Stomach (tissue), 4 donors: ENCODE measurements at regions not wholly inside any gene's neighbourhood (a gene's known extent, or its start where the extent isn't known, plus 50 kb on each side); places are given as distances from the start of the nearest gene placed in this dataset.

Experiments used
- EP300 ChIP-seq: sonication (generic); formaldehyde crosslinking; IDR thresholded peaks from one replicate; pipeline ENCODE4 v1.6.1; 2017; ENCODE audit warnings: antibody characterized with exemption
- POLR2A ChIP-seq, 4 donors: fragments of 450-650 bp; IDR thresholded peaks; one replicate each; pipeline ENCODE4 v1.6.1; 2016; ENCODE audit warnings: antibody characterized with exemption in 4 of 4, control low read depth in 2 of 4, mild to moderate bottlenecking in 1 of 4, moderate library complexity in 1 of 4
- TF ChIP-seq, protein P1 (sequence below), 7 experiments: fragments of 450-650 bp in 4 of 7; fragments of 200-600 bp in 3 of 7; sonication (generic) in 3 of 7; IDR thresholded peaks; one replicate each; pipeline ENCODE4 v1.5.1; 2016 to 2019; ENCODE audit warnings: antibody characterized with exemption in 7 of 7, control low read depth in 2 of 7, mild to moderate bottlenecking in 1 of 7

DNA sequence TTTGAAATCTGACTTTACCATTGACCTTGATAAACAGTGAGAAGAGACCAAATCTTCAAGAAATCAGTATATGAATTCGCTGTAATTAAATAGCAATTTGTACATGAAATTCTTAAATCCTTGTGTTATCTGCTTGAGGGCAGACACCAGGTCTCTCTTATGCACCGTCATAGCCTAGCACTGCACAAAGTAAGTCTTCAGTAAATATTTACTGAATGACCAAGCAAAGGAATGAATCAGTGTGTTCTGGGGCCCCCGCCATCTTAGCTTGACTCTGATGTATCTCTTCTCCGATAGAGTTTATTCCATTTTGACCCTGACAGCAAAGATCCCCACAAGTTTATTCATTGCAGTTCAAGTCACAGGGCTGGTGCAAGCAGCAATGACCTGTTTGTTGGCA, 328.0 kb downstream of the TMEM114 start:
- TF ChIP-seq, protein P1, sequence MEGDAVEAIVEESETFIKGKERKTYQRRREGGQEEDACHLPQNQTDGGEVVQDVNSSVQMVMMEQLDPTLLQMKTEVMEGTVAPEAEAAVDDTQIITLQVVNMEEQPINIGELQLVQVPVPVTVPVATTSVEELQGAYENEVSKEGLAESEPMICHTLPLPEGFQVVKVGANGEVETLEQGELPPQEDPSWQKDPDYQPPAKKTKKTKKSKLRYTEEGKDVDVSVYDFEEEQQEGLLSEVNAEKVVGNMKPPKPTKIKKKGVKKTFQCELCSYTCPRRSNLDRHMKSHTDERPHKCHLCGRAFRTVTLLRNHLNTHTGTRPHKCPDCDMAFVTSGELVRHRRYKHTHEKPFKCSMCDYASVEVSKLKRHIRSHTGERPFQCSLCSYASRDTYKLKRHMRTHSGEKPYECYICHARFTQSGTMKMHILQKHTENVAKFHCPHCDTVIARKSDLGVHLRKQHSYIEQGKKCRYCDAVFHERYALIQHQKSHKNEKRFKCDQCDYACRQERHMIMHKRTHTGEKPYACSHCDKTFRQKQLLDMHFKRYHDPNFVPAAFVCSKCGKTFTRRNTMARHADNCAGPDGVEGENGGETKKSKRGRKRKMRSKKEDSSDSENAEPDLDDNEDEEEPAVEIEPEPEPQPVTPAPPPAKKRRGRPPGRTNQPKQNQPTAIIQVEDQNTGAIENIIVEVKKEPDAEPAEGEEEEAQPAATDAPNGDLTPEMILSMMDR (IDR thresholded peaks at IDR 0.05), result no peak
- TF ChIP-seq EP300, result no peak
- TF ChIP-seq POLR2A (IDR thresholded peaks at IDR 0.05), result no peak
